ENCODE measurements at regions not wholly inside any gene's neighbourhood (a gene's known extent, or its start where the extent isn't known, plus 50 kb on each side); places are given as distances from the start of the nearest gene placed in this dataset.

DNA sequence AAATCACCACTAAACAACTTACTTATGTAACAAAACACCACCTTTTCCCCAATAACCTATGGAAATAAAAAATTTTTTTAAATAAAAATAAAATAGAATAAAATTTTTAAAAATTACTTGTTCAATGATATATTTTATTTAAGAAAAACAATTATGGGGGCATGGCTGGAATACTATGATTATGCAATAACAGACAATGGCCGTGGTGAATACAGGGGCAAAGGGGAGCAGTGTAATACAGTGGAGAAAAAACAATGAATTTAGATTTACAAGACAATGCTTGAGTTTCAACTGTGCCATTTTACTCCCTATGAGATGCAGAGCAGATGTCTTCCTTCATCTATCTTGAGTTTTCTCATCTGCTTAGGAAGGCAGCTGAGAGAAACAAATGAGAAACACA, 72.9 kb downstream of the BLTP3B start:
- no peak for TF ChIP-seq EZH2 (IDR thresholded peaks at IDR 0.05; ENCODE audit: borderline replicate concordance, low read length)
- TF ChIP-seq, protein P1, sequence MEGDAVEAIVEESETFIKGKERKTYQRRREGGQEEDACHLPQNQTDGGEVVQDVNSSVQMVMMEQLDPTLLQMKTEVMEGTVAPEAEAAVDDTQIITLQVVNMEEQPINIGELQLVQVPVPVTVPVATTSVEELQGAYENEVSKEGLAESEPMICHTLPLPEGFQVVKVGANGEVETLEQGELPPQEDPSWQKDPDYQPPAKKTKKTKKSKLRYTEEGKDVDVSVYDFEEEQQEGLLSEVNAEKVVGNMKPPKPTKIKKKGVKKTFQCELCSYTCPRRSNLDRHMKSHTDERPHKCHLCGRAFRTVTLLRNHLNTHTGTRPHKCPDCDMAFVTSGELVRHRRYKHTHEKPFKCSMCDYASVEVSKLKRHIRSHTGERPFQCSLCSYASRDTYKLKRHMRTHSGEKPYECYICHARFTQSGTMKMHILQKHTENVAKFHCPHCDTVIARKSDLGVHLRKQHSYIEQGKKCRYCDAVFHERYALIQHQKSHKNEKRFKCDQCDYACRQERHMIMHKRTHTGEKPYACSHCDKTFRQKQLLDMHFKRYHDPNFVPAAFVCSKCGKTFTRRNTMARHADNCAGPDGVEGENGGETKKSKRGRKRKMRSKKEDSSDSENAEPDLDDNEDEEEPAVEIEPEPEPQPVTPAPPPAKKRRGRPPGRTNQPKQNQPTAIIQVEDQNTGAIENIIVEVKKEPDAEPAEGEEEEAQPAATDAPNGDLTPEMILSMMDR (IDR thresholded peaks at IDR 0.05; ENCODE audit: low read length): no peak
- no peak overlapping the region for H3K4me3 ChIP-seq (ENCODE audit: low read depth, low read length, poor library complexity, severe bottlenecking)

DNA sequence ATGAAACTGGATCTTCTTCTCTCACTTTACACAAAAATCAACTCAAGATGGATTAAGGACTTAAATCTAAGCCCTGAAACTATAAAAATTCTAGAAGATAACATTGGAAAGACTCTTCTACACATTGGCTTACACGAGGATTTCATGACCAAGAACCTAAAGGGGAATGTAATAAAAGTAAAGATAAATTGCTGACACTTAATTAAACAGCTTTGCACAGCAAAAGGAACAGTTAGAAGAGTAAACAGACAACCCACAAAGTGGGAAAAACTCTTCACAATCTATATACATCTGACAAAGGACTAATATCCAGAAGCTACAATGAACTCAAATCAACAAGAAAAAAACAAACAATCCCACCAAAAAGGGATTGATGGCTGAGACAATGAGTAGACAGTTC, 74.4 kb downstream of the BLTP3B start:
- Histone ChIP-seq H3K27ac (ENCODE audit: low read depth, low read length, poor library complexity, severe bottlenecking) (no peak overlapping the region), H3K36me3 (ENCODE audit: insufficient read depth, low read length) (peaks cover 26% of the 10 kb centered on the region), H3K9ac (ENCODE audit: low read length) (no peak overlapping the region), H3F3A (ENCODE audit: insufficient read depth, low read length) (no peaks in the 10 kb centered on the region), H3K4me2 (ENCODE audit: low read length) (no peak overlapping the region), H2AFZ (ENCODE audit: low read length) (no peak overlapping the region), H3K79me2 (ENCODE audit: insufficient read depth, low read length) (no peaks in the 10 kb centered on the region), H3K4me1 (ENCODE audit: insufficient read depth, low read length, severe bottlenecking) (no peaks in the 10 kb centered on the region), H3K27me3 (ENCODE audit: insufficient read depth, low read length) (no peaks in the 10 kb centered on the region), H4K20me1 (ENCODE audit: insufficient read depth, low read length) (no peaks in the 10 kb centered on the region), H3K9me2 (ENCODE audit: low read depth, low read length) (no peaks in the 10 kb centered on the region), H3K9me3 (ENCODE audit: low read length) (no peaks in the 10 kb centered on the region), H3K4me3 (ENCODE audit: low read depth, low read length, poor library complexity, severe bottlenecking) (no peak overlapping the region)
- TF ChIP-seq, protein P1 (IDR thresholded peaks at IDR 0.05; ENCODE audit: low read length): no peak
- TF ChIP-seq EZH2 (IDR thresholded peaks at IDR 0.05; ENCODE audit: borderline replicate concordance, low read length): no peak

More for the DNA sequence above, 72.9 kb downstream of the BLTP3B start:
- no peak overlapping the region for H2AFZ ChIP-seq (ENCODE audit: low read length)
- no peak overlapping the region for H3K9ac ChIP-seq (ENCODE audit: low read length)
- H3K4me2 ChIP-seq (ENCODE audit: low read length): no peak overlapping the region
- no peaks in the 10 kb centered on the region for H4K20me1 ChIP-seq (ENCODE audit: insufficient read depth, low read length)
- H3K36me3 ChIP-seq (ENCODE audit: insufficient read depth, low read length): peaks cover 26% of the 10 kb centered on the region
- H3F3A ChIP-seq (ENCODE audit: insufficient read depth, low read length): no peaks in the 10 kb centered on the region
- no peaks in the 10 kb centered on the region for H3K4me1 ChIP-seq (ENCODE audit: insufficient read depth, low read length, severe bottlenecking)
- no peak overlapping the region for H3K27ac ChIP-seq (ENCODE audit: low read depth, low read length, poor library complexity, severe bottlenecking)
- no peaks in the 10 kb centered on the region for H3K79me2 ChIP-seq (ENCODE audit: insufficient read depth, low read length)
- no peaks in the 10 kb centered on the region for H3K27me3 ChIP-seq (ENCODE audit: insufficient read depth, low read length)
- no peaks in the 10 kb centered on the region for H3K9me2 ChIP-seq (ENCODE audit: low read depth, low read length)
- no peaks in the 10 kb centered on the region for H3K9me3 ChIP-seq (ENCODE audit: low read length)

DNA sequence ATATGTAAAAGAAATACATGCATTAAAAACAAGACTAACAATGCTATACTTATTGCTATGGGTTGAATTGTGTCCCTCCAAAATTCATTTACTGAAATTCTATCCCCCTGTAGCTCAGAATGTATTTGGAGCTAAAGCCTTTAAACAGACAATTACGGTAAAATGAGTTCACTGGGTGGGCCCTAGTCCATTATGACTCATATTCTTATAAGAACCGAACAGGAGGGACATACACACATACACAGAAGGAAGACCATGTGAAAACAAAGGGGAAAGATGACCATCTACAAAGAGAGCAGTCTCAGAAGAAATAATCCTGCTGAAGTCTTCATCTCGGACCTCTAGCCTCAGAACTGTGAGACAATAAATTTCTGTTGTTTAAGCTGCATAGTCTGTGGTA, 77.1 kb upstream of the ANKS1B start:
- Histone ChIP-seq H3K4me1 (ENCODE audit: insufficient read depth, low read length, severe bottlenecking) (no peaks in the 10 kb centered on the region), H3K4me3 (ENCODE audit: low read depth, low read length, poor library complexity, severe bottlenecking) (no peak overlapping the region), H3K27me3 (ENCODE audit: insufficient read depth, low read length) (no peaks in the 10 kb centered on the region), H3K27ac (ENCODE audit: low read depth, low read length, poor library complexity, severe bottlenecking) (no peak overlapping the region), H3K79me2 (ENCODE audit: insufficient read depth, low read length) (no peaks in the 10 kb centered on the region), H4K20me1 (ENCODE audit: insufficient read depth, low read length) (no peaks in the 10 kb centered on the region), H3K9ac (ENCODE audit: low read length) (no peak overlapping the region), H3K4me2 (ENCODE audit: low read length) (no peak overlapping the region), H3K9me3 (ENCODE audit: low read length) (no peaks in the 10 kb centered on the region), H3K36me3 (ENCODE audit: insufficient read depth, low read length) (peaks cover 29% of the 10 kb centered on the region; the same call in 1 of the 2 replicates), H3K9me2 (ENCODE audit: low read depth, low read length) (no peaks in the 10 kb centered on the region), H2AFZ (ENCODE audit: low read length) (no peak overlapping the region), H3F3A (ENCODE audit: insufficient read depth, low read length) (no peaks in the 10 kb centered on the region)
- TF ChIP-seq, protein P1 (IDR thresholded peaks at IDR 0.05; ENCODE audit: low read length): no peak
- TF ChIP-seq EZH2 (IDR thresholded peaks at IDR 0.05; ENCODE audit: borderline replicate concordance, low read length): no peak

All from OCI-LY1 (cell line).